Peyer's patch (tissue), 4 donors: ENCODE measurements at regions not wholly inside any gene's neighbourhood (a gene's known extent, or its start where the extent isn't known, plus 50 kb on each side); places are given as distances from the start of the nearest gene placed in this dataset.

Experiments
- POLR2A ChIP-seq, 2 donors: fragments of 450-650 bp; IDR thresholded peaks; one replicate each; pipeline ENCODE4 v1.5.1; 2017; ENCODE audit warnings: antibody characterized with exemption in 2 of 2, mild to moderate bottlenecking in 2 of 2, moderate library complexity in 2 of 2
- TF ChIP-seq, protein P1 (sequence below), 6 experiments: fragments of 450-650 bp in 4 of 6; fragments of 200-600 bp in 2 of 6; sonication (generic) in 1 of 6; IDR thresholded peaks; one replicate each; pipeline ENCODE4 v1.5.1; 2017 to 2019; ENCODE audit warnings: antibody characterized with exemption in 6 of 6, mild to moderate bottlenecking in 3 of 6, moderate library complexity in 1 of 6

DNA sequence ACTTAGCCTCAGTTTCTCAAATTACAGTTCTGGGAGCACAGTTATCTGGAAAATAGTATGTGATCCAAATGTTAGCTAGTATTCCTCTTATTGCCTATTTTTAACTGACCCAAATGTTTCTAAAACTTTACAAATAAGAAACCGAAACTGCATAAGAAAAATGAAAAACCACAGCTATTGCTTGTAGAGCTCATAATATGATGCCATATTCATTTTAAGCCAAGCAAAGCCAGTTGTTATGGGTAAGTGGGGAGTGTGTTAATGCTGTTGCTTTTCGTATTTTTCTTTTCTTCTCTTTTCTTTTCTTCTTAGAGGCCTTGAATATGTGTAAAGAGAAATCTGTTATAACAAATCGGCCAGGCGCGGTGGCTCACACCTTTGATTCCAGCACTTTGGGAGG, 447.4 kb upstream of the TUSC1 start:
- TF ChIP-seq, protein P1, sequence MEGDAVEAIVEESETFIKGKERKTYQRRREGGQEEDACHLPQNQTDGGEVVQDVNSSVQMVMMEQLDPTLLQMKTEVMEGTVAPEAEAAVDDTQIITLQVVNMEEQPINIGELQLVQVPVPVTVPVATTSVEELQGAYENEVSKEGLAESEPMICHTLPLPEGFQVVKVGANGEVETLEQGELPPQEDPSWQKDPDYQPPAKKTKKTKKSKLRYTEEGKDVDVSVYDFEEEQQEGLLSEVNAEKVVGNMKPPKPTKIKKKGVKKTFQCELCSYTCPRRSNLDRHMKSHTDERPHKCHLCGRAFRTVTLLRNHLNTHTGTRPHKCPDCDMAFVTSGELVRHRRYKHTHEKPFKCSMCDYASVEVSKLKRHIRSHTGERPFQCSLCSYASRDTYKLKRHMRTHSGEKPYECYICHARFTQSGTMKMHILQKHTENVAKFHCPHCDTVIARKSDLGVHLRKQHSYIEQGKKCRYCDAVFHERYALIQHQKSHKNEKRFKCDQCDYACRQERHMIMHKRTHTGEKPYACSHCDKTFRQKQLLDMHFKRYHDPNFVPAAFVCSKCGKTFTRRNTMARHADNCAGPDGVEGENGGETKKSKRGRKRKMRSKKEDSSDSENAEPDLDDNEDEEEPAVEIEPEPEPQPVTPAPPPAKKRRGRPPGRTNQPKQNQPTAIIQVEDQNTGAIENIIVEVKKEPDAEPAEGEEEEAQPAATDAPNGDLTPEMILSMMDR (IDR thresholded peaks at IDR 0.05): no peak
- TF ChIP-seq POLR2A (IDR thresholded peaks at IDR 0.05): no peak
